ENCODE measurements at regions not wholly inside any gene's neighbourhood (a gene's known extent, or its start where the extent isn't known, plus 50 kb on each side); places are given as distances from the start of the nearest gene placed in this dataset.

DNA sequence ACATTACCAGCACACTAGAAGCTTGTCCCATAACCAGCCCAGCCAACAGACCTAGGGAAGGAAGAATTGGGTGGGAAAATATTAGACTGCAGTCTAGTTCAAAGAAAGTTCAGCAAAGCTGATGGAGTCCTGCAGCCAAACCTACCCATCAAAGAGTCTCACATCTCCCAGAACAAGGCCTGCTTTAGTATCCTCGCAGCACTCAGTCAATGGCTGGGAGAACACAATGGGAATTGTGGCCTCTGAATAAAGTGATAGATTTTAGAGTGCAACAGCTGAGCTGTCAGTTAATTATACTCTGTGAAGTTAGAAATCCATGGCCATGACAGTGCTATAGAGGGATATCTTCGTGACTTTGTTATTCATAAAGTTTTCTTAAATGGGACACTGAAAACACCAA lies 207.2 kb upstream of the NAALADL2 start:
- DNase-seq (ENCODE audit: low read depth): no peak

DNA sequence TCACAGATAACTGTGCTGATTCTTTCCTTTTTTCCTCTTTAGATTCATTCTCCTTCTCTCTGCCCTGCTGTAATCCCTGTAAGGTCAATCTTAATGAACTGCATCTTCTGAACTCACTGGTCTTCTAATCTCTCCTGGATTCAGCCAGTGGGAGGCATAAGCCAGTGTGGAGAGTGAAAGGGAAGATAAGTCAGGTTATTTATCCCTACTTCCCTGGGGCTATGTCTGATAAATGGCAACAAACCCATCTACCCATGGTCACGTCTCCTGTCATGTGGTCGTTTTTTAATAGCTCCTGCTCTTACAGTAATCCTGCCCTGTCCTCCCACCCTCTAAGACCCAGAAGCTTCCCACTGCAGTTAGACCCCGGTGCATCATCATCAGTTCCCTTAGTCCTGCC lies 199.6 kb upstream of the NAALADL2 start:
- no peak for DNase-seq (ENCODE audit: low read depth)

DNA sequence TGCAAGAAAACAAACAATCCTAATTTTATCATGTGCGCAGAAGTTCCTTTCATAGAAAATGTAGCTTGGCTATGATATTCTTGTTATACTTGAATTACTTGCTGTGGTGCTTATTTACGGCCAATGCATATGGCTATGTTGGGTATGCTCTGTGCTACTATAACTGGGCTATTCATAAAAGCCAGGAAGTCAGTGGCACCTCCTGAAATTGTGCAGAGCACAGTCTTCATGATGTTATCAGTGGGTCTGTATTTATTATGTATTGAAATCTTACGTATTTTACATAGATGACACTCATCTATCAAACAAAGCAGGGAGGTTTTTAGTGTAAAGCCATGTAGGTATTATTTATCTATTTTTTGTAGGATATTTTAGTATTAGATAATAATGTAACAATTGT lies 196.5 kb upstream of the NAALADL2 start:
- no peak for DNase-seq (ENCODE audit: low read depth)

DNA sequence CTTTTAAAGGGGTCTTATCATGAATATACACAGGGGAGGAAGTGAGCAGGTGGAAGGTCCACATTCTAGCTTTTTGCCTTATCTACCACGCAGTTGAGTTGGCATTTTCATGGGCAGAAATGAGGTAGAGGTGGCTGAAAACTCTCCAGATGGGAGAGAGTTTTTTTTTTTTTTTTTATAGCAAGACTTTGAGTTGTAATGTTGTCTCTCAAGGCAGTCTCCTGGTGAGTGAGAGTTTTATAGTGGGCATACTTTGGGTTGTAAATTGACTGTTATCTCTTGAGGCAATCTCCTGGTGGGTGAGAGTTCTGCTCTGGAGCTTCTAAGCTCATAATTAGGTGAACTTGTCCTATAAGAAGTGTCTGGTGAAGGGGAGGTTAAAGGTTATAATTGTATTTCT lies 191.7 kb upstream of the NAALADL2 start:
- no peak for DNase-seq (ENCODE audit: low read depth)

DNA sequence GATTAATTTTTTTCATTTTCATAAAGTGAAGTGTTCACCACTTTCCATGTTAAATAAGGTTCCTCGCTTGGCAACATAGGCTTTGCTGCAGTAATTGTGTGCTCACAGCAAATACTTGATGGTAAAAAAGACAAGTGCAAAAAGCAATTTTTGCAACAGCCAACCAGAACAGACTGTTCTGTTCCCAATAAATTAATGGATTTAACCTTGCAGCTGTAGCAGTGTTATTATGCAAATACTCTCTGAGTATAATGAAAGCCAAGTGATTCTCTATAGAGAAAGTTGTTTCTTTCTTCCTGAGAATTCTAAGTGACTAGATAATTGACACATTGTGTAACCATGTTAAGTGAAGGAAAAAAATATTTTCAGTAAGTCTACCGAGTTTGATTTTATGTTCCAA lies 183.7 kb upstream of the NAALADL2 start:
- DNase-seq (ENCODE audit: low read depth): no peak

DNA sequence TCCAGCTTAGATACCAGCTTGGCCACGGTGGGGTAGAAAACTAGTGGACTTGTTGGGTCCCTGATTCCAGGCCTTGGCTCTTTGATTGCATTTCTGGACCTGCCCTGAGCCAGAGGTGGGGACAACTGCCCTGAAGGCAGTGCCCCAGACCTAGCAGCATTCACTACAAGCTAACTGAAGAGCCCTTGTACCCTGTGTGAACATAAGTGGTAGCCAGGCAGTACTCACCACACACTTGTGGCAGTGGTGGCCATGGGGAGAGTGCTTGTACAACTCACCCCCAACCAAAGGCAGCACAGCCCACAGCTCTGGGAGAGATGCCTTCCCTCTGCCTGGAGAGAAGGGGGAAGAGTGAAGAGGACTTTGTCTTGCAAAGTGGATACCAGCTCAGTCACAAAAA lies 177.3 kb upstream of the NAALADL2 start:
- no peak for DNase-seq (ENCODE audit: low read depth)

DNA sequence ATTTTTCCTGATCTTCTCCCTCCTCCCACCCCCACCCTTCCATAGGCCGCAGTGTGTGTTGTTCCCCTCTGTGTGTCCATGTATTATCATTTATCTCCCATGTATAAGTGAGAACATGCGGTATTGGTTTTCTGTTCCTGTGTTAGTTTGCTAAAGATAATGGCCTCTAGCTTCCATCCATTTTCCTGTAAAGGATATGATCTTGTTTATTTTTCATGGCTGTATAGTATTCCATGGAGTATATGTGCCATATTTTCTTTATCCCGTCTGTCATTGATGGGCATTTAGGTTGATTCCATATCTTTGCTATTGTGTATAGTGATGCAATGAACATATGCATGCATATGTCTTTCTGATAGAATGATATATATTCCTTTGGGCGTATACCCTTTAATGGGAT lies 173.3 kb upstream of the NAALADL2 start:
- DNase-seq (ENCODE audit: low read depth): no peak

DNA sequence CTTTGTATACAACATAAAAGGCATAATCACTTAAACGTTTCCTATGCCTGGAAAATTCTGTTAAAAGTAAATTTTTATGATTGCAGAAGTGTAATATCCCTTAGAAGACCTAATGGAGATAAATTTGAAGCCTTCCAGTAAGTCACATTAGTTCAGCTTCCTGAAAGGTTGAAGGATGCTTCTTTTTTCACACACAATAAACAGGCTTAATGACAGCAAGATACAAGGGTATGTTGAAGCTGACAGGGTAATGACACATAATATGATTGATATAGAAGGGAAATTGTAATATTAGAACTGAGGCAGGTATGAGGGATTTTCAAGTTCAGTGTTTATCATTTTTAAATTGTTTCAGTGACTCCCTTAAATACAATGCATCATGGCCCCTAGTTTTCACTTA lies 161.8 kb upstream of the NAALADL2 start:
- DNase-seq (ENCODE audit: low read depth): no peak

DNA sequence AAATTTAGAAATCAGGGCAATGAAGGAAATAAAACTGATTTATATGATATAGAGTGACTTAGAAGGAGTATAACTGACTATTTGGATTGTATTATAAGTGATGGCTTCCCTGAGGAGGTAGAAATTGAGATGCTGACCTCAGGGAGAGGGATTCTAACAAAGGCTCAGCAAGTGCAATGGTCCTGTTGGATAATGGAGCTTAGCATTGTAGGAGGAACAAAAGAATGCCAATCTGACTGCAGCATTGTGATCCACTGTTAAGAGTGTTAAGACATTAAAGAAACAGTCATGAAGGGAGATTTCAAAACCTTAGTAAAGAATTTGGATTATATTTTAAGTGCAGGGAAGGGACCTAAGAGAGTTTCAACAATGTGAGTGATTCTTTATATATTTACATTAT lies 158.4 kb upstream of the NAALADL2 start:
- DNase-seq (ENCODE audit: low read depth): no peak

DNA sequence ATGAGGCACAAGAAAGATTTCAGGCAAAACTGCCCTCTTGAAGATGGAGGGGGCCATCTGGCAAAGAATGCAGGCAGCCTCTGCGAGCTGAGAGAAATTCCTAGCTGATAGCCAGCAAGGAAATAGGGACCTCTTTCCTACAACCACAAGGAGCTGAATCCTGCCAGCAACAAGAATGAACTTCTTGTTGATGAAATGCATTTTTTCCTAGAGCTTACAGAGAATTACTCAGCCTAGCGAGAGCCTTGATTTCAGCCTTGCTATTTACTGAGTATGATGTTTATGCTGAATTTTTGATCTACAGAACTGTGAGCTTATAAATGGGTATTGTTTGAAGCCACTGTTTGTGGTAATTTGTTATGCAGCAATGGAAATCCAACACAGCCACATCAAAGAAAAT lies 148.5 kb upstream of the NAALADL2 start:
- peak; percentile 4 for DNase-seq (ENCODE audit: low read depth)

DNA sequence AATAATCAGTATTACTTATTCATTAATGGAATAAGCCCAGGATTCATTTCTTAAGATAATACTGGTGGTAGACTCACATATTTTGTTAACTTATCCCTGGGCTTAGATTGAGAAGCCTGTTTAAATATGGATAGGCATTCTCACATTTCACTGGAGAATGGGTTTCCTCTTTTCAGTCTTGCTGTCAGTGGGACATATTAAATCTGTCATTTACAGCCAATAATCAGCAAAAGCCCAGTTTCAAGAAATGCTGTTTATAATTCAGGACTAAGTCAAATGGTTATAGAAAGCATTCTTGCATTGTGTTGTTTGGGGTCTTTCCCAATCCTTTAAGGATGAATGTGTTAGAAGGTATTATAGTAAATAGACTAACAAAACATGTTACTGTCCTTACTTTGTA lies 143.7 kb upstream of the NAALADL2 start:
- no peak for DNase-seq (ENCODE audit: low read depth)

DNA sequence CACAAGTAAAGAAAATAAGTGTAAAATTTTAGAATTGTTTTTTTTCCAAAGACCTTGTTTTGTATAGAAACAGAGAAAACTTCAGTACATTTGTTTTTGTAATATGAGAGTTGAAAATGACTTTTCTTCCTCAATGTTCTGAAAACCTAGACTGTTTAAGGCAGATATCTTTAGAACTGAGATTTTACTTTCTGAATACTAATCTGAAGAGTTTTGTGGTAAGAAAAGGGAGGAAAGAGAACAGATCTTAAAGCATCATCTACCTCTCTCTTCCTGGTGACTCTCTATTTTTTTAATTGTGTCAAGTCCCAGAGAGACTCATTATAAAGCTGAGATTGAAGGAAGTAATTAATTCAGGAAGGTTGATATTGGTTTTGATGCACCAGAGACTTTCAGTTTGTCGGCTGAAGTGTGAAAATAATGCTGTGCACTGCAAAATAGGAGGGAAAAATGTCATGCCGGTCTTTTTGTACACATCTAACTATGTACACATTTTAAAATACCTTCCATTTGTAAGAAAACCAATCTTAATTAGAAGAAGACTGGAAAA lies 142.1 kb upstream of the NAALADL2 start:
- DNase-seq (ENCODE audit: low read depth): no peak

DNA sequence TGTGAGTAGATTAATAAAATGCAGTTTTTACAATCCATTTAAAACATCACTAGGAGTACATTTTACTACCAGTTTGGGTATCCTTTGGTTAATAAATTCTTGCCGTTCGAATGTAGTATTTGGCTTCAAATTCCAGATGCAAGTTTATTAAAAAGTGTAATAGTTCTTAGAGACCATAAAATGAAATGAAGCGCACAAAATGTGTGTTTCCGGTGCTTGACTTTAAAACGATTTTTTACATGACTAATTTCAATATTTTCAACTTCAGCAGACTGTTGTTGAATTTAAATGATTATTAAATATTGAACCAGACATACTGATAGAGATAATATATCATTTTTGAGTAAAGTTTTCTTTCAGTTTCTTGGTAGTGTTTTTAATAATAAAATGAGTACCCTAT lies 138.4 kb upstream of the NAALADL2 start:
- no peak for DNase-seq (ENCODE audit: low read depth)

DNA sequence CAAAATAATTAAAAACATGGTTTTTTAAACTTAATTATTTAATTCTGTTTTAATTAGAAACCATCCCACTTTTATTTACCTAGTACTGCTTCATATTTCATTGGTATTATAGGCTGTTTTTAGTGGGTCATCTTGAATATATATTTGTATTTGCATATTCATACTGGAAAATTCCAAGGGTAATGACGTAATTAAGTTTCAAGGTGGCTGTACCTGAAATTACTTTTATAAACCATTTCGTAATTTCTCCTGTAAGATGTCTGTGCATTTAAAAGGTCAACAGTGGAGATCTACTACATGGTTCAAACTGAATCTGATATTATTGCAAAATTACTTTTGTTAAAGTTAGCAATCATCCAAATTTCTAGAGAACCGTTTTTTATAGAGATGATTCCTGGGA lies 133.8 kb upstream of the NAALADL2 start:
- DNase-seq (ENCODE audit: low read depth): no peak

DNA sequence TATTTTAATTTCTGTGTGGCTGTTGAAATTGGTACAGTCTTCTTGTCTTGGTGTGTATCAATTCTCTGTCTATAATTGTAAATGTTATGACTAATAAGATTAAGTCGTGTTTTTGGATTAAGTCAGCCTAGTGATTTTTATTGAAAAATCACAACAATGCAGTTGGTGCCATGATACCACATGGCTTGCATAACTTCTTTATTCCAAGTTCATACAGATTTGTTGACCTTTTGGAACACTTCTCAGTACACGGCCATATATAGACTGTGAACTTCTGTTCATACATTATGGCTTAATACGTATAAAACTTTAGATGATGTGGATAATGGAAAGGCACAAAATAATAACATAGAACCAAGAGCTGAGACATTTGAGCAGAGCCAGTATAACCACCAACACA lies 121.2 kb upstream of the NAALADL2 start:
- DNase-seq (ENCODE audit: low read depth): no peak

DNA sequence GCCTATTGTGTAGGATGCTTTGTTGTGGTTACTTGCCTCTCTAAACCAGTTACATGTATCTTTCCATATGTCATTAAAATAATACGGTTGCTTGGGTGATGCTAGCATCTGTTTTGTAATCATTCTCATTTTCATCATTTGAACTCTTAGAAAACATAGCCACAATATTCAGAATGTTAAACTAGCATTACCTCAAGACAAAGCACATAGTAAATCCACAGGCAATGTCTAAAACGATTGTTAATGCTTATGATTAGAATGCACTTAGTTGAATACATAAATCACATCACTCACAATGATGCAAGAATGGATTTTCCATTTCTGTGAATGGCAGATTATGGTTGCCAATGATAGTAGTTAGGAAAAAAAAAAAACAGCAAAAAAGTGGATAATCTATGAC lies 110.0 kb upstream of the NAALADL2 start:
- no peak for DNase-seq (ENCODE audit: low read depth)

DNA sequence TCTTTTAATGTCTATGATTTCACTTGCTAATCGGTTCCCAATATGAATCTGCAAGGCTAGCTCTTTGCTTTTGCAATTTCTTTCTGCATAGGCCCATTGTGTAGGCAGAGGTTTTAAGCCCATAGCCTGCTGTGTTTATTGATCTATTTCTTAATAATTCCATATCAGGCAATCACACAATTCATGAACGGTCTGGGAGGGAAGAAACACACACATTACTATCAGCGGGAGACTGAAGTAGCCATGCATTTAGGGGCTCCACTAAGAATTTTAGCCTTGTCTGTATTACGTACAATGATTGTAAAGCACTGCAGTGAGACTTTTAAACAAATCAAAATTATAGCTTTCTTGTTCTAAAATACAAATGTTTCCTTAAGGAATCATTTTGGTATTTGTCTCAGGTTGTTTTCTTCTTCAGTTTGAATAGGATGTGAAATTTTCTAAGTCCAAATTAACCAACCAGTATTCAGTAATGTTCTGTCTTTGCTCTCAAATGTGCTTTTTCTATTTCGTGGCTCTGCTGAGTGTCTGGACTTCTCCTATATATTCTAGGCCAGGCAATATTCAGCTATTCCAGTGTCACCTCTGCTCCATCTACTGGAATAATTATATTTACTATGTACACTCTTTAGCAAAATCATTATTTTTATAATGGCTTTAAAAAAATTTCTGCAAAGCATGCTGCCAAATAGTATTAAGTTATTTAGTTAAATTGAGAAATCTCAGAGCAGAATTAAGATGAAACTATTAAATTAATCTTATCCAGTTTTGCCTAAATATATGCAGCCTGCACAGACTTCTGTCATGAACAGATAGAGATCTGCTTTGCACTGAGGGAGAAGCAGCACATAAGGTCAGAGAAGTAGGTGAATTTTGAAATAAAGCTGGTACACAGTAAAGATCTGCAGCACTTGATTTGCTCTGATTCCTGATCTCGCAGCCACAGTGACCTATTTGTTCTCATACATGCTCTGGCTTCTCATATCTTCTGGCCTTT lies 103.0 kb upstream of the NAALADL2 start:
- no peak for DNase-seq (ENCODE audit: low read depth)

DNA sequence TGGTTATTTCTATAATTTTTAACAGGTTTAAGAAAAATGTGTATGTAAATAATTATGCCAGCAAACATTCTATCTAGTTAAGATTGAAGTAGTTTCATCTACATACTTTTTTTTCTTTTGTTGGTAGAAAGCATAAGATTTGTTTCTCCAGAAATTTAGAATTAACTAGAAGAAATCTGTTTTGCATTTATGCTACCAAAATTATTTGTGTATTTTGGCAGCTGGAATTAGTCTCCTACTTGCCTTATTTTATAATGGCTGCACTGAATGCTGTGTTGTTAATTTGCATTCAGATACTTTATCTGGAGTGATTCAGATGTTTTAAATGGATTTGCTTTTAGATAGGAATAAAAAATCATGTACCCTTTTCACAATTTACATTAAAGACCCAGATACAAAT lies 100.2 kb upstream of the NAALADL2 start:
- no peak for DNase-seq (ENCODE audit: low read depth)

DNA sequence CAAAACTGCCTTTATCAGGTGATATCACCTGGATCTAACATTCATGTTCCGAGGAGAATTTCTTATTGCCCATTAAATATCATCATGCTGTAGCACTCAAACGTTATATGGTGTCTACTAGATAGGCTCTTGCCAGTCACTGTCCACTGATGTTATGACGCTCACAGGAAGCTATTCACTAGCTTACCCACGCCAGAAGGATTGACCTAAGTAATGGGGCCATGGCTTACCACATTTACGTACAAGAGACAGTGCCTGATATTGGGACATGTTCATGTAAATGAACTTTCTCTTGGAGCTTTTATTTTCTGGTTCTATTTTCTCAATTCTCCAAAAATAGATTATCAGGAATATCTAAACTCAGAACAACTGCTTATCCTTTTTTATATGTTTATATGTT lies 91.7 kb upstream of the NAALADL2 start:
- peak; percentile 1 for DNase-seq (ENCODE audit: low read depth)

DNA sequence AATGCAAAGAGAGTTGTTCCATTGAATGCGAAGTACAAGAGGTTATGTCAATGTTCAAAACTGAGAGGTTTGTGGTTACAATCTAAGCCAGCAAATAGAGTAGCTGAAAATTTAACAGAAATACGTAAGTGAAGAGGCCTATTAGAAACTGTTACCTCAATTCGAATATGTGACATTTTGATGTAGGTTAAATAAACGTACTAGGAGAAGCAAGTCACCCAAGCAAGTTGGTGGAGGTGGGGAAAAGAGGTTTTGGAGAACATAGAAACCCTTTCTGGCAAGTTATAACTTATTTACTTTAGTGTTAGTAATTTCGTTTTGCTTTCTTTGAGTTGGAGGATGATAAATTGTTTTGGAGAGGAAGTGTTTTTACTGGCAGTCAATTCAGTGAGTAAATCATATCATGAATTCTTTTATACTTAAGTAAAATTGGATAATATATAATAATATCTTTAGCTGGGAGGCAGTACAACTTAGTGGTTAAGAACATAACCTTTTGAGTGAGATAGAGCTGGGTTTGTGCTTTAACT lies 91.2 kb upstream of the NAALADL2 start:
- DNase-seq (ENCODE audit: low read depth): peak; percentile 58

DNA sequence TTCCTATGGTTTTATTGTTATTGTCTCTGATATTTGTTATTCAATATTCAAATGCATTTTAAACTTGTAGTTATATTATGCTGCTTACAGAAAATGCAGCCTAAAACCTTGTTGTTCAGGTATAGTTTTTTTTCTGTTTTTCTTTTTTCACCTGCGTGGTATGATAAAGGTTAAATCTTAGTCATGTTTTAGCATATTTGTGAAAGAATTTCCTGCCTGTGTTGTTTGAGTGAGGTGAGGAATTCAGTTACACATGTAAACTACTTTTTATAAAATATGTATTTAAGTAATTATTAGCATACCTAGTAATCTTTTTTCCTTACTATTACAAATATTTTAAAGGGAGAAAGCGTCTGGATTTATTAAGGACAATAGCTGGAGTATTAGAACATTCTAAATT lies 90.0 kb upstream of the NAALADL2 start:
- DNase-seq (ENCODE audit: low read depth): no peak

DNA sequence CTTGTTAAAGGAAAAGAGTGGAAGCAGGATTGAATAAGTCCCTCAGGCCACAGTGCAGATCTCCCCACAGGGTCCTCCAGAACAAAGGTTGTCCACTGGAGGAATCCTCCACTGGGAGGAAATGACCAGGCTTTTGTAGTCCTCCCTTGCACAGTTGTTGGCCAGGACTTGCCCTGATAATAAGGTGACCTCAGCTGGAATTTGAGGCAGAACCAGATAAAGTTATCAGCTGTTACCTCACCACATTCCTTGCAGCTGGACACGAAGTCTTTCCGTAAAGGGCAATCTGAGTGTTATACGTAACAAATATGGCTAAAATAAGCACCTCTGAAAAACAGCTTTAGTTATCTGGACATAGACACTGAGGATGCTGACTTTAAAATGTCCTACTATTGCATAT lies 83.5 kb upstream of the NAALADL2 start:
- DNase-seq (ENCODE audit: low read depth): no peak

DNA sequence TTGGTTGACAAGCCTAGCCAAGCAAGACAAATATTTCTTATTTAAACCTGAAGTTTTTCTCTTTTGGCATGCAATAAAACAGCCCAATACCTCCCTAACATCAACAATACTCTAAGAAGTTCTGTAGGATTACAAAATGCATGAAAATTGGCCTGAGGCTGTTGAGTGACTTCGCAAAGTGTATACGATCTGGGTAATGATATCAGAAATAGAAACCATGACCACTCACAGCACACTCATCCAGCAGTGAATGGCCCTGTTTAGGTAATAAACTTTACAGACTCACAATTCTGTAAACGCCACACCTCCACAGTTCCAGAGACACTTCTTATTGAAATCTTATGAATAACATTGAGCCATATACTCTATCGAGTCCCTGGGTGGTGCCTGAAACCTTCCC lies 83.0 kb upstream of the NAALADL2 start:
- DNase-seq (ENCODE audit: low read depth): no peak

DNA sequence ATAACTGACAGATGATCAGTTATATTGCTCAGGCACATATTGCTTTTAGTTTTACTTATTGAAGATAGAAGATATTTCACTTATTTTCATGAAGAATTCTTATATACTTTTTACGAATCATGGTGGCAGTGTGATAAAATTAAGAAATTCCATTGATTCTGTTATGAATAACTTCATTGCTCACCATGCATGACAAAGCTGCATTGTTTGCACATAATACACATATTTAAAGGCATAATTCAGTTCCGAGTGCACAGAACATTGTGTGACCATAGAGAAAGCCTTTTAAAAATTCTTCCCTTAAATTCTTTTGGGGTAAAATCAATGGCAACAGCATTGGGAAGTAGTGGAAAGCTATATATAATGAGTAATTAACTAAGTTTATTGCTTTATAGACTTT lies 82.5 kb upstream of the NAALADL2 start:
- no peak for DNase-seq (ENCODE audit: low read depth)
